ENCODE measurements at regions not wholly inside any gene's neighbourhood (a gene's known extent, or its start where the extent isn't known, plus 50 kb on each side); places are given as distances from the start of the nearest gene placed in this dataset.

DNA sequence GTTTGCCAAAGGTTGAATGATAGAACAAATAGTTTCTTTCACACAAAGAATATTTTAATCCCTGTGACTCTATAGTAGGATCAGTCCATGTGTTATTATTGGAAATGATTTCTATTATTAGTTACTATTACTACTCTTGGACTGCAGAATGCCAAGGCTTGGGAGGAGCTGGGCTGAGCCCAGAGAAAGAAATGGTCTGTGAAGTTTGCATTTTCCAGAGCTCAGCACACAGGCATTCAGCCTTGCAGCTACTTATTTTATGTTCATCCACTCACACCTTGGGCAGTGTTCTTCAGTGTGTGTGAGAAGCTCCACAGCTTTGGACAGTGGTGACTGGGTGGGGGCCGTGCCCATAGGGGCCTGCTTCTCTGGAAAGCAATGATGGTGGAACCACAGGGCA, 583.1 kb downstream of the CCDC171 start:
- Mint-ChIP-seq H3K9me3 (peaks cover 0 to 4% (median 0%) of the 10 kb centered on the region in 3 donors), H3K4me3 (no peak overlapping the region), H3K4me1 (no peaks in the 10 kb centered on the region), H3K27me3 (peaks cover 3 to 13% of the 10 kb centered on the region in 2 donors), H3K27ac (no peak overlapping the region), H3K36me3 (no peaks in the 10 kb centered on the region)
- ATAC-seq (replicated peaks in 1 of 4) = no peak
- ChIA-PET POLR2A (no interaction called here), CTCF (interaction anchor here in 1 of 2 donors (0.6 kb wide), 1 partner anchor 1478 kb away, joined by 5 read pairs; no protein-coding TSS in a partner anchor)
- Histone ChIP-seq H3K36me3 (ENCODE audit: control insufficient read depth in 2 of 2, extremely low read depth in 1 of 2, insufficient read depth in 1 of 2, low read length in 1 of 2) (no peaks in the 10 kb centered on the region), H3K4me1 (ENCODE audit: control insufficient read depth in 1 of 2, extremely low read depth in 1 of 2, insufficient read depth in 2 of 2, low read length in 2 of 2) (no peaks in the 10 kb centered on the region), H3K9me3 (no peaks in the 10 kb centered on the region), H3K27me3 (replicated peaks in 1 of 2; ENCODE audit: control insufficient read depth in 2 of 2, extremely low read depth in 1 of 2, insufficient read depth in 2 of 2, low read length in 1 of 2) (no peaks in the 10 kb centered on the region), H3K4me3 (ENCODE audit: control insufficient read depth in 1 of 2, extremely low read depth in 1 of 2, low read length in 1 of 2) (no peak overlapping the region), H3K27ac (ENCODE audit: low read length) (no peak overlapping the region)
- no CpG with 5 or more reads among the region's 1 CpG for WGBS (ENCODE audit: insufficient coverage)
- DNase-seq = no peak

DNA sequence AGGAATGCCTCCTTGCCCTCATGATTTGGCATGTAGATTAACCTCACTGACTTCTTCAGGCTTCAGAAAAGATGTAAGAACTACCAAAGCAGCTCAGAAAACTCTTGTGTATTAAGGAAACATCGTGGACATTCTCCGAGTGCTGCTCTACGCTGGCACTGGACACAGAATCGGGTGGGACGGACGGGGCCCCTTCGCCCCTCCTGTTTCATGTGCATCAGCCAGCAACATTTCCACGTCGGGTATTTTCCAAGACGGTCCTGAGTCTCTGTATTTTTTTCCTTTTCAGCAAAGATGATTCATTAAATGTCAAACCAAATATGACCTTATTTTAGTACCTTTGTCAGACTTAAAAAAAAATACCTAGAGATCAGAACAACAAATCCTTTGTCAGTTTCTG, 583.6 kb downstream of the CCDC171 start:
- Histone ChIP-seq H3K27me3 (replicated peaks in 1 of 2; ENCODE audit: control insufficient read depth in 2 of 2, extremely low read depth in 1 of 2, insufficient read depth in 2 of 2, low read length in 1 of 2) (no peaks in the 10 kb centered on the region), H3K9me3 (no peaks in the 10 kb centered on the region), H3K27ac (ENCODE audit: low read length) (no peak overlapping the region), H3K4me1 (ENCODE audit: control insufficient read depth in 1 of 2, extremely low read depth in 1 of 2, insufficient read depth in 2 of 2, low read length in 2 of 2) (no peaks in the 10 kb centered on the region), H3K4me3 (ENCODE audit: control insufficient read depth in 1 of 2, extremely low read depth in 1 of 2, low read length in 1 of 2) (no peak overlapping the region), H3K36me3 (ENCODE audit: control insufficient read depth in 2 of 2, extremely low read depth in 1 of 2, insufficient read depth in 1 of 2, low read length in 1 of 2) (no peaks in the 10 kb centered on the region)
- WGBS (ENCODE audit: insufficient coverage) = 85% methylated on average over 10 of the region's 10 CpGs
- ChIA-PET CTCF (no interaction called here), POLR2A (no interaction called here)
- peaks cover 0 to 4% (median 0%) of the 10 kb centered on the region in 3 donors for H3K9me3 Mint-ChIP-seq
- no peaks in the 10 kb centered on the region for H3K4me1 Mint-ChIP-seq
- H3K4me3 Mint-ChIP-seq = no peak overlapping the region
- DNase-seq = no peak
- no peak for ATAC-seq (replicated peaks in 1 of 4)
- H3K27me3 Mint-ChIP-seq = peaks cover 2 to 13% of the 10 kb centered on the region in 2 donors
- no peaks in the 10 kb centered on the region for H3K36me3 Mint-ChIP-seq
- no peak overlapping the region for H3K27ac Mint-ChIP-seq

DNA sequence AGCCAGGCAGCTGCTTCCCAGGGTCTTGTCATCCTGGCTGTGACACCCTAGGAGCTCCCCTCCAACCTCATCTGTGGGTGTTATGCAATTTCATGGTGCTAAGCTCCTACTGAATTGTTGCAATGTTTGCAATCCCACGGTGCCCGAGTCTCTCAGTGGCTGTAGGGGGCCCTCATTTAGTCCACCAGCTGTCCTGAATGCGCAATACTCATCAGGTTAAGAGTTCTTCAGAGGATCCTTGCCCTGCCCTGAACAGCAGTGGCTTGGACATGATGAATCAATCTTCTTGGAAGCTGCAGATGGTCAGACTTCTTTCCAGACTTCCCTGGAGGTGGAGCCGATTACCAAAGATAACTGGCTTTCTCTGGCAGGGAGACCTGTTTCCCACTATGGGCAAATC, 584.1 kb downstream of the CCDC171 start:
- Histone ChIP-seq H3K4me3 (ENCODE audit: control insufficient read depth in 1 of 2, extremely low read depth in 1 of 2, low read length in 1 of 2) (no peak overlapping the region), H3K27me3 (replicated peaks in 1 of 2; ENCODE audit: control insufficient read depth in 2 of 2, extremely low read depth in 1 of 2, insufficient read depth in 2 of 2, low read length in 1 of 2) (no peaks in the 10 kb centered on the region), H3K27ac (ENCODE audit: low read length) (no peak overlapping the region), H3K36me3 (ENCODE audit: control insufficient read depth in 2 of 2, extremely low read depth in 1 of 2, insufficient read depth in 1 of 2, low read length in 1 of 2) (no peaks in the 10 kb centered on the region), H3K9me3 (no peaks in the 10 kb centered on the region), H3K4me1 (ENCODE audit: control insufficient read depth in 1 of 2, extremely low read depth in 1 of 2, insufficient read depth in 2 of 2, low read length in 2 of 2) (no peaks in the 10 kb centered on the region)
- peaks cover 0 to 8% of the 10 kb centered on the region in 2 donors for H3K27me3 Mint-ChIP-seq
- POLR2A ChIA-PET = no interaction called here
- no peak overlapping the region for H3K4me3 Mint-ChIP-seq
- no peak for DNase-seq
- H3K27ac Mint-ChIP-seq = no peak overlapping the region
- no peak for ATAC-seq (replicated peaks in 1 of 4)
- H3K36me3 Mint-ChIP-seq = no peaks in the 10 kb centered on the region
- 66% methylated on average over 4 of the region's 4 CpGs for WGBS (ENCODE audit: insufficient coverage)
- CTCF ChIA-PET = no interaction called here
- peaks cover 0 to 4% (median 0%) of the 10 kb centered on the region in 3 donors for H3K9me3 Mint-ChIP-seq
- no peaks in the 10 kb centered on the region for H3K4me1 Mint-ChIP-seq

DNA sequence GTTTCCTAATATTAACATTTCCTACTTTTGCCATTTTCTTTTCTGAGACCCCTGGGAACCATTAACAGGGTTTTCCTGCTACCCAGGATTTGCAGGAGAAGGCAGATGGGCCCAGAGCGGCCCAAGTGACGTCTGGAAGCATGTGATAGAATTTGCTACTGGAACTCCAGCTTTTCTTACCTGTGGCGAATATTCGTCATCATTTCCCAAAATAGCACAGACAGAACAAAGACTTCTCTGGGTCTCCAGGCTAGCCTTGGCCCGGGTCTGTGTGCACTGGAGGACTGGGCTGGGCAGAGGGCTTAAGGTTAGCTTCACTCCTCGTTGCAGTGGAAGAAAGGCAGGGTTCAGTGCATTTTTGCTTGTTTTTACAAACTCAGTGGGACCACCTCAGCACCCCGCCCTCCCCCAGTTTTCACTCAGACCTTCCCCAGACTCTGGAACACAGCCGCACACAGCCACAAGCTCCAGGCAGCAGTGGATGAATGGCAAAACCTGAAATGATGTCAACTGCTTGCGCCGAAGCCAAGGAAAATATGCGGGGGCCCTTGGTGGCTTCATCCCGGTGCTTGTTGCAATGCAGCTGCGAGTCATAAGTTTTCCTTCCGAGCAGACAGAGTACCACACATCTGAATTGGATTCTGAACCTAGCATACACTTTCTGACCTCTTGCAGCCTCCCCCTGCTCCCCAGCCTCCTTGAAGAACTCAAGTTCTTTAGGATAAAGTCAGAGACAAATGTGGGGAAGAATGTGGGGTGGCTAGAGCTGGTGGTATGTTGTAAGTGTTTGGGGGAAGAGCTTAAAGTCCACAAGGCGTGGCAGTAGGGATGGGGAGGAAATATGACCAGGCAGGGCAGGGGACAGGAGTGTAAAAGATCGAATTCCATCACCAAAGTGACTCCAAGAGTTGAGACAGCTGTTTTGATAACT, 586.0 kb downstream of the CCDC171 start:
- Histone ChIP-seq H3K4me1 (ENCODE audit: control insufficient read depth in 1 of 2, extremely low read depth in 1 of 2, insufficient read depth in 2 of 2, low read length in 2 of 2) (no peaks in the 10 kb centered on the region), H3K9me3 (no peaks in the 10 kb centered on the region), H3K36me3 (ENCODE audit: control insufficient read depth in 2 of 2, extremely low read depth in 1 of 2, insufficient read depth in 1 of 2, low read length in 1 of 2) (no peaks in the 10 kb centered on the region), H3K27ac (ENCODE audit: low read length) (no peak overlapping the region), H3K27me3 (replicated peaks in 1 of 2; ENCODE audit: control insufficient read depth in 2 of 2, extremely low read depth in 1 of 2, insufficient read depth in 2 of 2, low read length in 1 of 2) (peaks cover 0 to 2% of the 10 kb centered on the region in 2 experiments), H3K4me3 (ENCODE audit: control insufficient read depth in 1 of 2, extremely low read depth in 1 of 2, low read length in 1 of 2) (no peak overlapping the region)
- Mint-ChIP-seq H3K27me3 (no peaks in the 10 kb centered on the region), H3K4me1 (no peaks in the 10 kb centered on the region), H3K9me3 (peaks cover 0 to 4% (median 3%) of the 10 kb centered on the region in 3 donors), H3K36me3 (no peaks in the 10 kb centered on the region), H3K4me3 (no peak overlapping the region), H3K27ac (no peak overlapping the region)
- ChIA-PET POLR2A (no interaction called here), CTCF (interaction anchor here in 1 of 2 donors (0.6 kb wide), 1 partner anchor 715 kb away, joined by 3 read pairs; no protein-coding TSS in a partner anchor)
- WGBS (ENCODE audit: insufficient coverage) = 80% methylated on average over 13 of the region's 16 CpGs
- ATAC-seq (replicated peaks in 1 of 4) = no peak
- no peak for DNase-seq

DNA sequence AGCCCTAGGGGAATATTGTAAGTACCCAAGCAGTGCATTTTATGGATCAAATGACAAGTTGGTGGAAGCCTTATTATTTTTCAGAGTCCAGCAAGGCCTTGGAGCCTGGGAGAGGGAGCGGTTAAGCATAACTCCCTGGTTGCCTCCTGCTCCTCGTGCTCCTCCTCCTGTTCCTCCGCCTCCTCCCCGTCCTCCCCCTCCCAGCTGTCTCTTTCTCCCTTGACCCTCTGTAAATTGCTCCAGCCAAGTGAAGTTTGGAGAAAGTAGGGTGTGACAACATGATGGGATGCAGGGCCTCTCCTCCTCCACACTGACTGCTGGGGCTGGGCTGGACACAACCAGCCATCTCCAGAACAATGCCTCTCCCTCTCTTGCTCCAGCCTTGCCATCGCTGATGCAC, 586.9 kb downstream of the CCDC171 start:
- POLR2A ChIA-PET = no interaction called here
- Histone ChIP-seq H3K27me3 (replicated peaks in 1 of 2; ENCODE audit: control insufficient read depth in 2 of 2, extremely low read depth in 1 of 2, insufficient read depth in 2 of 2, low read length in 1 of 2) (peaks cover 0 to 2% of the 10 kb centered on the region in 2 experiments), H3K9me3 (no peaks in the 10 kb centered on the region), H3K27ac (ENCODE audit: low read length) (no peak overlapping the region), H3K4me3 (ENCODE audit: control insufficient read depth in 1 of 2, extremely low read depth in 1 of 2, low read length in 1 of 2) (no peak overlapping the region), H3K36me3 (ENCODE audit: control insufficient read depth in 2 of 2, extremely low read depth in 1 of 2, insufficient read depth in 1 of 2, low read length in 1 of 2) (no peaks in the 10 kb centered on the region), H3K4me1 (ENCODE audit: control insufficient read depth in 1 of 2, extremely low read depth in 1 of 2, insufficient read depth in 2 of 2, low read length in 2 of 2) (no peaks in the 10 kb centered on the region)
- Mint-ChIP-seq H3K27me3 (no peaks in the 10 kb centered on the region), H3K4me3 (no peak overlapping the region), H3K36me3 (no peaks in the 10 kb centered on the region), H3K4me1 (no peaks in the 10 kb centered on the region), H3K9me3 (peaks cover 0 to 3% (median 0%) of the 10 kb centered on the region in 3 donors), H3K27ac (no peak overlapping the region)
- CTCF ChIA-PET = interaction anchor here in 1 of 2 donors (0.6 kb wide), 1 partner anchor 714 kb away, joined by 3 read pairs; no protein-coding TSS in a partner anchor
- ATAC-seq (replicated peaks in 1 of 4) (no peak), DNase-seq (no peak)
- no CpG with 5 or more reads among the region's 5 CpGs for WGBS (ENCODE audit: insufficient coverage)

DNA sequence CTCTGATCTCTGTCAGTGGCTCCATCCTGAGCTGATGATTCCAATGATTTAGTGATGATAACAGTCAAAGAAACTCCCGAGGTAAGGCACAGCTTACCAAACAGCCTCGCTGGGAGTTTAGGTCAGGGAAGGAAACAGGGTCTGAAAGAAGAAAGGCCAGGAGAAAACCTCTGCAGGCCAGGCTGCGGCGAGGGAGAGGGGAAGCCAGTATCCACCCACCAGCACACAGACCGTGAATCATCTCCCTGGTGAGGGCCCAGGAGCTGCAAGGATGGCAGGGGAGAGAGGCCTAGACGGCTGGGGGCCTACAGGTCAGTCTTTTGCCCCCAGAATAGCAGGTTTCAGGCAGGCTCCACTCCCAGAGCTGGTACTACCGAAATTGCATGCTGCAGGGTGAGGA, 590.5 kb downstream of the CCDC171 start:
- Histone ChIP-seq H3K4me3 (ENCODE audit: control insufficient read depth in 1 of 2, extremely low read depth in 1 of 2, low read length in 1 of 2) (no peak overlapping the region), H3K9me3 (no peaks in the 10 kb centered on the region), H3K27ac (ENCODE audit: low read length) (no peak overlapping the region), H3K27me3 (replicated peaks in 1 of 2; ENCODE audit: control insufficient read depth in 2 of 2, extremely low read depth in 1 of 2, insufficient read depth in 2 of 2, low read length in 1 of 2) (peaks cover 0 to 4% of the 10 kb centered on the region in 2 experiments), H3K36me3 (ENCODE audit: control insufficient read depth in 2 of 2, extremely low read depth in 1 of 2, insufficient read depth in 1 of 2, low read length in 1 of 2) (no peaks in the 10 kb centered on the region), H3K4me1 (ENCODE audit: control insufficient read depth in 1 of 2, extremely low read depth in 1 of 2, insufficient read depth in 2 of 2, low read length in 2 of 2) (no peaks in the 10 kb centered on the region)
- POLR2A ChIA-PET = no interaction called here
- CTCF ChIA-PET = interaction anchor here in 1 of 2 donors (0.9 kb wide), 1 partner anchor 46 kb away, joined by 3 read pairs; no protein-coding TSS in a partner anchor
- H3K27ac Mint-ChIP-seq = no peak overlapping the region
- H3K36me3 Mint-ChIP-seq = no peaks in the 10 kb centered on the region
- no peaks in the 10 kb centered on the region for H3K27me3 Mint-ChIP-seq
- DNase-seq (no peak), ATAC-seq (replicated peaks in 1 of 4) (no peak)
- peaks cover 0 to 3% (median 0%) of the 10 kb centered on the region in 3 donors for H3K9me3 Mint-ChIP-seq
- H3K4me3 Mint-ChIP-seq = no peak overlapping the region
- 66% methylated on average over 4 of the region's 7 CpGs for WGBS (ENCODE audit: insufficient coverage)
- H3K4me1 Mint-ChIP-seq = no peaks in the 10 kb centered on the region
